LNCaP clone FGC (cell line): ENCODE measurements at regions not wholly inside any gene's neighbourhood (a gene's known extent, or its start where the extent isn't known, plus 50 kb on each side); places are given as distances from the start of the nearest gene placed in this dataset.

Experiments
- DNase-seq: peaks from one replicate; pipeline ENCODE4 v3.0.0-alpha.2; 2011; ENCODE audit warnings: low read depth
- H3K4me3 ChIP-seq: 2 replicates; pipeline ENCODE4 v1.5.1; 2011; ENCODE audit warnings: mild to moderate bottlenecking, low read depth, low read length, control low read depth
- TF ChIP-seq, protein P1 (sequence below): IDR thresholded peaks from 2 replicates; pipeline ENCODE4 v1.5.1; 2012; ENCODE audit warnings: mild to moderate bottlenecking; ENCODE audit not compliant: control insufficient read depth, insufficient read depth; ENCODE audit errors: extremely low read depth

DNA sequence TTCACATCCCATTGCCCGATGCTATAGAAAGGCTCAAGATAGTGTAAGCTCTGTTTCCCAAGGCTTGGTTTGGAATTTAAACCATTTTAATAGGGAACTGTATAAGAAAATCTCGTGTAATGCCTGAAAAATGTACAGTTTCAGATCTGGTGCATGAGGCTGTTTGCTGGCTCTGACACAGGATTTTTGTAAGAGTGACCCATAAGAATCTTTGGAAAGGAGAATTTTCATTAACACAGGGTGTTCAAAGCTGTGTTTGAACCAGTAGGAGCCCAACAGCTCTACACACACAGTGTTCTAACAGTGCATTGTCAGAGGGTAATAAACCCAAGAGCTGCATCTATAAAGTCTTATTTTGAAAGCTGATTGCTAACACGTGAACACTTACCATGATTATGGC is 293.5 kb downstream of the PRL start:
- TF ChIP-seq, protein P1, sequence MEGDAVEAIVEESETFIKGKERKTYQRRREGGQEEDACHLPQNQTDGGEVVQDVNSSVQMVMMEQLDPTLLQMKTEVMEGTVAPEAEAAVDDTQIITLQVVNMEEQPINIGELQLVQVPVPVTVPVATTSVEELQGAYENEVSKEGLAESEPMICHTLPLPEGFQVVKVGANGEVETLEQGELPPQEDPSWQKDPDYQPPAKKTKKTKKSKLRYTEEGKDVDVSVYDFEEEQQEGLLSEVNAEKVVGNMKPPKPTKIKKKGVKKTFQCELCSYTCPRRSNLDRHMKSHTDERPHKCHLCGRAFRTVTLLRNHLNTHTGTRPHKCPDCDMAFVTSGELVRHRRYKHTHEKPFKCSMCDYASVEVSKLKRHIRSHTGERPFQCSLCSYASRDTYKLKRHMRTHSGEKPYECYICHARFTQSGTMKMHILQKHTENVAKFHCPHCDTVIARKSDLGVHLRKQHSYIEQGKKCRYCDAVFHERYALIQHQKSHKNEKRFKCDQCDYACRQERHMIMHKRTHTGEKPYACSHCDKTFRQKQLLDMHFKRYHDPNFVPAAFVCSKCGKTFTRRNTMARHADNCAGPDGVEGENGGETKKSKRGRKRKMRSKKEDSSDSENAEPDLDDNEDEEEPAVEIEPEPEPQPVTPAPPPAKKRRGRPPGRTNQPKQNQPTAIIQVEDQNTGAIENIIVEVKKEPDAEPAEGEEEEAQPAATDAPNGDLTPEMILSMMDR, result no peak
- DNase-seq, result no peak
- H3K4me3 ChIP-seq, result no peak overlapping the region

DNA sequence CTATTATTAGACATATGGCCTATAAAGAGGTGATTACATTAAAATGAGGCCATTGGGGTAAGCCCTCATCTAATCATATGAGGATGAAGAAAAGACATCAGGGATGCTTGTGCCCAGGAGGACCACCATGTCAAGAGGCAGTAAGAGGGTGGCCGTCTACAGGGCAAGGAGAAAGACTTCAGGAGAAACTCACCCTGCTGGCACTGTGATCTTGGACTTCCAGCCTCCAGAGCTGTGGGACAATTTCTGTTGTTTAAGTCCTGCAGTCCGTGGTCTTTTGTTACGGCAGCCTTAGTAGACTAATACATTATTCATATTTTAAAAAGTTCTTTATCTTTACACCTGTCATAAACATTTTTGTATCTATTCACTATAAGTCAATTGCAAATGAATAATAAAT is 290.0 kb downstream of the PRL start:
- TF ChIP-seq, protein P1, result no peak
- DNase-seq, result no peak
- no peak overlapping the region for H3K4me3 ChIP-seq

DNA sequence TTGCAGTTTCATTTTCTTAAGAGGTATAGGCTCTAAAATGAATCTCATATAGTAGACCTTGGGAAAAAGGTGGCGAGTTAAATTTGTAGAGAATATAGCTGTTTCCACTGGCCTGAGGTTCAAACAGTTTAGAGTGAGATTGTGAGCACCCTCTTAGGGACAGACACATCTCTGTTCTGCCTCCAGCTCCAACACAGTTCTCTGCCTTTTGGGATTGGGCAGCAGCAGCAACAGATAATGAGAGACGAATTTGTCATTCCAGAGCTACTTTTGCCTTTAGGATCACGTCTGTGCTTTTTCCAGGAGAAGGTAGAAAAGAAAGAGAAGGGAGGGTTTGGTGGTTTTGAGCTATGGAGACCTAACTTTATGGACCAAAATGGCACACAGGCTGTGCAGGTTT is 289.4 kb downstream of the PRL start:
- no peak overlapping the region for H3K4me3 ChIP-seq
- no peak for DNase-seq
- TF ChIP-seq, protein P1, result no peak

DNA sequence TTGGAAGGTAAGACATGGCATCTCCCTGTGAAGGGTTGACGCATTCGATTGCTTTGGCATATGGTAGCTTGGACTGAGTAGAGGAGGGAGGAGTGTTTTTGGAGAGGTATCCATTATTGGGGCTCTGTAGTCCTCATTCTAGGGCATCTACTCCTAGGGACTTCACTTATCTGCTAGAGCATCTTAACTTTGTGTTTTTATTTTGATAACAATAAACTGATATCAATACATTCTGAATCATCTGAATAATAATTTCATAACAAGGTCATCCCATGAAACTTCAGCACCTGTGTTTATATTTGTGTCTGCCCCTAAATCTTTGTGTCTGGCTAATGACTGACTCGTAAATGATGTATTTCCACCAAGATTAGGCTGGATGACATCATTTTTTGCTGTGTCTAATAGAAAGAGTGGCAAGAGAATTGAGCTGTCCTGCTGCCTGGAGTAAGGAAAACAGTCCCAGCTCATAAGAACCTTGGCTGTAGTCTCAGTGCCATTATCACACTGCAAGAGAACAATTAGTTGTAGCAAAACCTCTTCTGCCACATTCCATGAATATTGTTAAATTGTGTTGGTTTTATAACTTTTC is 288.5 kb downstream of the PRL start:
- H3K4me3 ChIP-seq, result no peak overlapping the region
- TF ChIP-seq, protein P1, result no peak
- DNase-seq, result no peak

DNA sequence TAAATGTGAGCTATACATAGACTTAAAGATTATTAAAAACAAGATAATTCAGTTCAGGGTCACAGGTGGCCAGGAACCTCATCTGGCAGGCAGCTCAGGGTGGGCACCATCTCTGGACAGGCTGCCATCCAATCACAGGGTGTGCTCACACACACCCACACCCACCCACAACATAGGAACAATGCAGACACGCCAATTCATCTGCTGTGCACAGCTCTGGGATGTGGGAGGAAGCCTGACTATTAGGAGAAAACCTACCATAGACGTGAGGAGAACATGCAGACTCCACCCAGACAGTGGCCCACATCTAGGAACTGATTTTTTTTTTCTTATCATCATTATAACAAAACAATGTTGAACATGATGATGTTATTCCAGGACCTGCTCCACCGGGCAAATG is 286.7 kb downstream of the PRL start:
- DNase-seq, result no peak
- H3K4me3 ChIP-seq, result no peak overlapping the region
- TF ChIP-seq, protein P1, result no peak

DNA sequence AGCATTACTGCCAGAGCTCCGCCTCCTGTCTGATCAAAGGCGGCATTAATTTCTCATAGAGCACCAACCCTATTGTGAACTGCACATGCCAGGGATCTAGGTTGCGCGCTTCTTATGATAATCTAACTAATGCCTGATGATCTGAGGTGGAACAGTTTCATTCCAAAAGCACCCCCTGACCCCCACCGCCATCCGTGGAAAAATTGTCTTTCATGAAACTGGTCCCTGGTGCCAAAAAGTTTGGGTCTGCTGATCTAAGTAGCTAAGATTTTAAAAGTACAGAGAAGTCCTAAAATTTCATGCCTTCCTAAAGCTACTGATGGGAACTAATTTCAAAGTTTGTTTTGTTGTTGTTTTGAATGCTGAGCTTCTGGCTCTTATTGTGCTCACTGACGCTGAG is 281.6 kb downstream of the PRL start:
- no peak for DNase-seq
- H3K4me3 ChIP-seq, result no peak overlapping the region
- TF ChIP-seq, protein P1, result no peak

GRCh38 chr6:22015944-22016343 is 280.9 kb downstream of the PRL start:
- DNase-seq, result no peak
- H3K4me3 ChIP-seq, result no peak overlapping the region
- TF ChIP-seq, protein P1, result no peak
